Tibial artery (tissue), 4 donors: ENCODE measurements at regions not wholly inside any gene's neighbourhood (a gene's known extent, or its start where the extent isn't known, plus 50 kb on each side); places are given as distances from the start of the nearest gene placed in this dataset.

Source experiments
- DNase-seq, 2 donors: peaks; one replicate each; pipeline ENCODE4 v3.0.0-alpha.2; 2019
- H3K27ac ChIP-seq, 2 donors: fragments of 200-600 bp; sonication (generic) in 1 of 2; 1 replicate in 1 of 2; 2 replicates in 1 of 2; pipeline ENCODE4 v1.5.1; 2018 to 2019; ENCODE audit warnings: mild to moderate bottlenecking in 1 of 2
- H3K27me3 ChIP-seq, 2 donors: fragments of 200-600 bp; sonication (generic) in 1 of 2; one replicate each; pipeline versions ENCODE4 v1.5.1 to v1.6.0; 2016 to 2019
- H3K36me3 ChIP-seq, 3 donors: fragments of 200-600 bp; sonication (generic) in 2 of 3; one replicate each; pipeline ENCODE4 v1.5.1; 2016 to 2019; ENCODE audit warnings: mild to moderate bottlenecking in 2 of 3
- H3K4me1 ChIP-seq, 4 donors: fragments of 200-600 bp; sonication (generic) in 2 of 4; 1 replicate in 3 of 4; 2 replicates in 1 of 4; pipeline ENCODE4 v1.5.1; 2016 to 2019
- H3K4me3 ChIP-seq, 2 donors: fragments of 200-600 bp; sonication (generic) in 1 of 2; 1 replicate in 1 of 2; 2 replicates in 1 of 2; pipeline ENCODE4 v1.5.1; 2018 to 2019; ENCODE audit warnings: mild to moderate bottlenecking in 2 of 2
- H3K9me3 ChIP-seq, 3 donors: fragments of 200-600 bp; sonication (generic) in 1 of 3; one replicate each; pipeline ENCODE4 v1.5.1; 2016 to 2019
- CTCF ChIP-seq, 2 experiments: fragments of 200-600 bp in 1 of 2; fragments of 450-650 bp in 1 of 2; IDR thresholded peaks; one replicate each; pipeline ENCODE4 v1.5.1; 2017 to 2019; ENCODE audit warnings: antibody characterized with exemption in 2 of 2, mild to moderate bottlenecking in 1 of 2, moderate library complexity in 1 of 2
- intact Hi-C: fragments of 100-400 bp; cut with DNase I; formaldehyde crosslinking; loops from one replicate; pipeline ENCODE4 v1.15.0; 2023; ENCODE audit warnings: low total_unique reads

DNA sequence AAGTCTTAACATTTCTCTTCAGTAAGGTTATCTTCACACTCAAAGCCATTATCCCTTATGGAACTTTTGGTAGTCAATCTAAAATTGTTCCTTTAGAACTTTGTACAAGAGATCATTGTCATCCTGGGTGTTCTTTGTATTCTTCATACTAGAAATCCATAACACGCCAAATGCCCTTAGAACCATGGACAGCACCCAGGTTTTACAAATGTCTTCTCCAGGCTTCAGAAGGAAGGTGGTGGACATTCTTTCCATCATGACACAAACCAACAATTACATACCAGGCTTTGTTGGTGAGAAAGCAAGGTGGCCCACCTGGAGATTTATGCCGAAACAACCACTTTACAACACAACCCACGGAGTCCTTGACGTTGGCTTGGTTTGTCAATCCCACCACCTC is 365.6 kb upstream of the TBX3 start:
- no peak for TF ChIP-seq CTCF (IDR thresholded peaks at IDR 0.05)
- H3K27me3 ChIP-seq, result no peaks in the 10 kb centered on the region
- no peak overlapping the region for H3K4me3 ChIP-seq
- DNase-seq, result no peak
- H3K4me1 ChIP-seq, result no peaks in the 10 kb centered on the region
- H3K9me3 ChIP-seq, result no peaks in the 10 kb centered on the region
- no peaks in the 10 kb centered on the region for H3K36me3 ChIP-seq
- intact Hi-C loops, result no loop called here
- no peak overlapping the region for H3K27ac ChIP-seq

GRCh38 chr12:115046805-115047204 is 362.8 kb upstream of the TBX3 start:
- Histone ChIP-seq H3K4me1 (no peaks in the 10 kb centered on the region), H3K9me3 (peaks cover 0 to 2% (median 0%) of the 10 kb centered on the region in 3 donors), H3K36me3 (no peaks in the 10 kb centered on the region), H3K4me3 (no peak overlapping the region), H3K27ac (no peak overlapping the region), H3K27me3 (no peaks in the 10 kb centered on the region)
- DNase-seq, result no peak
- intact Hi-C loops, result no loop called here
- no peak for TF ChIP-seq CTCF (IDR thresholded peaks at IDR 0.05)

- Histone ChIP-seq H3K4me3 (no peak overlapping the region), H3K9me3 (peaks cover 0 to 6% (median 0%) of the 10 kb centered on the region in 3 donors), H3K4me1 (no peaks in the 10 kb centered on the region), H3K27me3 (no peaks in the 10 kb centered on the region), H3K27ac (no peak overlapping the region), H3K36me3 (no peaks in the 10 kb centered on the region)
- intact Hi-C loops, result no loop called here
- TF ChIP-seq CTCF (IDR thresholded peaks at IDR 0.05), result no peak
- DNase-seq, result no peak
Measured at GRCh38 chr12:115044073-115044472, 360.1 kb upstream of the TBX3 start.

- intact Hi-C loops, result no loop called here
- no peak for TF ChIP-seq CTCF (IDR thresholded peaks at IDR 0.05)
- H3K27ac ChIP-seq, result no peak overlapping the region
Measured at GRCh38 chr12:115043079-115043478, 359.1 kb upstream of the TBX3 start.

DNA sequence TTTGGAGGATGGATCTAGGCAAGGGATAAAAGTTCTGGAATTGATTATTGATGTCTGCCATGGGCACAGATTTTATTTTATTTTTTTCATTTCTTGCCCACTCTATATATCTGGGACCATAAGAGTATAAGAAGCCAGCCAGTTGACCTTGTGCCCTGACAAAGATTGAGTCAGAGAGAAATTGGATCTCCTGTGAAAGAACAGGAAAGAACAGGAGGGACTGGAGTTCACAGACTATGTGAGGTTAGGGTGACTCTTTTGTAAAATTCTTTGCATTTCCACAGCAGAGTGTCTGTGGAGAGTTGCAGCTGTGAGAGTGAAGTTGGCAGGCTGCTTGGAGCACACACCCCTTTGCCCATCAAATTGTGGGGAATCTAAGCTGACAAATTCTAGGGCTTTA is 358.4 kb upstream of the TBX3 start:
- Histone ChIP-seq H3K9me3 (peaks cover 0 to 6% (median 0%) of the 10 kb centered on the region in 3 donors), H3K27ac (no peak overlapping the region), H3K27me3 (no peaks in the 10 kb centered on the region), H3K4me3 (no peak overlapping the region), H3K36me3 (no peaks in the 10 kb centered on the region), H3K4me1 (peaks cover 0 to 3% (median 0%) of the 10 kb centered on the region in 4 donors)
- no peak for TF ChIP-seq CTCF (IDR thresholded peaks at IDR 0.05)
- intact Hi-C loops, result no loop called here
- no peak for DNase-seq

More at GRCh38 chr12:115043079-115043478, 359.1 kb upstream of the TBX3 start:
- Histone ChIP-seq H3K36me3 (no peaks in the 10 kb centered on the region), H3K4me1 (no peaks in the 10 kb centered on the region), H3K9me3 (peaks cover 0 to 6% (median 0%) of the 10 kb centered on the region in 3 donors), H3K27me3 (no peaks in the 10 kb centered on the region), H3K4me3 (no peak overlapping the region)
- no peak for DNase-seq

DNA sequence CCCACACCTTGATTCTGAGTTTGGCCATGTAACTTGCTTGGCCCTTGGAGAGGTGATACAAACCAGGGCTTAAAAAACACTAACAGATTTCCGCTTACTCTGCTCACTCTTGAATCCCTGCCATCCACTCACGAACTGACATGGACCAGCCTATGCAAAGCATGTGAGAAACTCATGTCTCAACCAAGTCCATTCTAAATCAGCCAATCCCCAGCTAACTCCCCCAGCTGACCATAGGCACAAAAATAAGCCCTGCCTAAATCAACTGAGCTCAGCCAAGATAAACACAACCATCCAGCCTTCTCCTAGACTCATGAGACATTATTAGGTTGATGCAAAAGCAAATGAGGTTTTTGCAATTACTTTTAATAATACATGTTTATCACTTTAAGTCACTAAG is 353.9 kb upstream of the TBX3 start:
- TF ChIP-seq CTCF (IDR thresholded peaks at IDR 0.05), result no peak
- no peaks in the 10 kb centered on the region for H3K36me3 ChIP-seq
- H3K4me1 ChIP-seq, result peaks cover 0 to 3% (median 0%) of the 10 kb centered on the region in 4 donors
- DNase-seq, result no peak
- no peaks in the 10 kb centered on the region for H3K27me3 ChIP-seq
- no peak overlapping the region for H3K4me3 ChIP-seq
- no peak overlapping the region for H3K27ac ChIP-seq
- H3K9me3 ChIP-seq, result peaks cover 0 to 6% (median 0%) of the 10 kb centered on the region in 3 donors
- intact Hi-C loops, result no loop called here
